AG04450 (cell line): ENCODE measurements at regions not wholly inside any gene's neighbourhood (a gene's known extent, or its start where the extent isn't known, plus 50 kb on each side); places are given as distances from the start of the nearest gene placed in this dataset.
"Not testable (repeated sequence)": the region's sequence is repeated elsewhere in the genome, so short reads cannot be mapped to it uniquely, and the experiment has no call there.

Source experiments
- CTCF ChIA-PET: fragments of 300-600, 350-600 bp; formaldehyde crosslinking; extraction: SDS; loops from one replicate; lab custom pipeline; 2022; ENCODE audit warnings: antibody characterized with exemption, inconsistent platforms; lab: Charles Lee
- POLR2A ChIA-PET: fragments of 350-600 bp; formaldehyde crosslinking; extraction: SDS; loops from one replicate; lab custom pipeline; 2021; ENCODE audit warnings: antibody characterized with exemption, inconsistent platforms; lab: Yijun Ruan, JAX
- DNase-seq: peaks from one replicate; pipeline ENCODE4 v3.0.0-alpha.2; 2011; ENCODE audit warnings: low read depth, low spot score
- H3K27ac ChIP-seq: one replicate; pipeline ENCODE4 v1.5.1; 2012; ENCODE audit warnings: low read depth, low read length, control low read depth
- H3K27me3 ChIP-seq: one replicate; pipeline ENCODE4 v1.6.0; 2012; ENCODE audit warnings: low read length; ENCODE audit not compliant: control insufficient read depth, insufficient read depth
- H3K4me3 ChIP-seq: 2 replicates; pipeline ENCODE4 v1.5.1; 2011; ENCODE audit warnings: mild to moderate bottlenecking, low read depth, low read length, control low read depth
- H3K9me3 ChIP-seq: 2 replicates; pipeline ENCODE4 v1.5.1; 2012; ENCODE audit warnings: low read length; ENCODE audit not compliant: control insufficient read depth, insufficient read depth
- CTCF ChIP-seq: IDR thresholded peaks from 2 replicates; pipeline ENCODE4 v1.5.1; 2011; ENCODE audit warnings: low read depth, low read length, control low read depth, inconsistent platforms

DNA sequence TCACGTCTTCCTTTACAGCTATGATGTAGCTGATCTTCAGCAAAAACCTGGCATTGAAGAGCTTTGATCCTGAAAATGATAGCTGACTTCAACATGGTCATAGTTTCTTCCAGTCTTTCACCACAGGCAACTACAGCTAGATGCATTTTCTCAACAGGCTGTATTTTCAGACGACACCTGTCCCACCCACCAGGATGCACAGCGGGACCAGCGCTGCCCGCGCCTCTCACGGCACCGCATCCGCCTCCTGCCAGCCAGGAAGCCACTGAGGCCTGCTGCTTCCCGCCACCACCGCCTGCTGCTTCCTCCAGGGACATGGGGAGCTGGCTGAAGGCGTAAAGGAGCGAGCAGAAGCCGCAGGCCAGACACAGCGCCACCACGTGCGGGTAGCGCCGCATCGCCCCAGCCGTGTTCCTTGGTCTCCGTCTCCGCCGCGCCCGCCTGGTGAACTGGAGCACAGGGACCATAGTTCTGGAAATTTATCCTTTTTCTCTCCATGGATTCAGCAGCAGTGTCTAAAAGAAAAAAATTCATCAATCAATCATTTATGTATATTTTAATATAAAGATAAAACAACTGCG lies 456.3 kb downstream of the TUBA3C start:
- CTCF ChIA-PET, POLR2A ChIA-PET, H3K4me3 ChIP-seq, H3K27ac ChIP-seq, DNase-seq, H3K27me3 ChIP-seq, H3K9me3 ChIP-seq: not testable (repeated sequence)

- TF ChIP-seq CTCF: no peak
- no peaks in the 10 kb centered on the region for H3K27me3 ChIP-seq
- no peak for DNase-seq
- no peak overlapping the region for H3K27ac ChIP-seq
- H3K9me3 ChIP-seq: peaks cover 4% of the 10 kb centered on the region
- CTCF ChIA-PET: no interaction called here
- H3K4me3 ChIP-seq: no peak overlapping the region
- POLR2A ChIA-PET: no interaction called here
Observed at GRCh38 chr13:18714889-18715288, 466.7 kb downstream of the TUBA3C start.

DNA sequence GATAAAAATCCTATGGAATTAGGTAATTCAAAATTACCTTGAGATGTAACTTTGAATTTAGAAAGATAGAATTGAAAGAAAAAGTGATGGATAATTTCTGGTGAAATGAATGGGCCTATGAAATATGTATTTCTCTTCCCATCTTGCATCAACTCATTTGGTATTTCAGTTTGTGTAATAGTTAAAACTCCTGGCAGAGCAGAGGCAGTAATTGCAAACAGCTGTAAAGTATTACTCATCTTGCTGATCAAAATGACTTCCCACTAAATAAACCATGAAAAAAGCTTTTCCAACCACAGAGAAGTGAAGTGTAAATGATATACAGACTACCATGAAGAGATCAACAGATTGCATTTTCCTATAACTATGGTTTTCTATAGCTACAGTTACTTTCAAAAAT lies 471.0 kb downstream of the TUBA3C start:
- peaks cover 10% of the 10 kb centered on the region for H3K9me3 ChIP-seq
- DNase-seq, H3K4me3 ChIP-seq, CTCF ChIA-PET, H3K27me3 ChIP-seq, H3K27ac ChIP-seq, POLR2A ChIA-PET: not testable (repeated sequence)

- CTCF ChIA-PET, H3K27ac ChIP-seq, DNase-seq, H3K4me3 ChIP-seq, H3K27me3 ChIP-seq, POLR2A ChIA-PET: not testable (repeated sequence)
- H3K9me3 ChIP-seq: peaks cover 10% of the 10 kb centered on the region
Observed at GRCh38 chr13:18706538-18706937, 475.1 kb downstream of the TUBA3C start.

GRCh38 chr13:18702464-18703247 lies 479.0 kb downstream of the TUBA3C start:
- DNase-seq, H3K27ac ChIP-seq, CTCF ChIA-PET, H3K27me3 ChIP-seq, POLR2A ChIA-PET, H3K4me3 ChIP-seq: not testable (repeated sequence)
- H3K9me3 ChIP-seq: peaks cover 11% of the 10 kb centered on the region

DNA sequence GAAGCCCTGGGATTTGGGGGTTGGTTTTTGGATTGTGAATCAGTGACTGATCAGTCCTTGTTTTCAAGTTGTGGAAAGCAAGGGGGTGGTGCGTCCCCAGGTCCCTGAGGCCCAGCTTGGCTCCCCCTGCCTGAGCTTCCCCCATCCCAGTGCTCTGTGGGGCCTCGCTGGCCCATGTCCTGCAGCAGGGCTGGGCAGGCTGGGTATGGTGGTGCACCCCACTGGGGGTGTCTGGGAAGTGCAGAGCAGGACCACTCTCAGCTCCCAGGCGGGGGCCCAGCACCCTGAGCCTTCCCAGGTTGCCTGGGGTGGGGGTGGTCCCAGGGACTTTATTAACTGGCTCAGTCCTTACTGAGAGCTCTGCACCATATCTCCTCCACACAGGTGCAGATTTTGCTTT lies 483.3 kb downstream of the TUBA3C start:
- H3K27me3 ChIP-seq, H3K27ac ChIP-seq, CTCF ChIA-PET, POLR2A ChIA-PET, DNase-seq, H3K4me3 ChIP-seq: not testable (repeated sequence)
- H3K9me3 ChIP-seq: peaks cover 15% of the 10 kb centered on the region

DNA sequence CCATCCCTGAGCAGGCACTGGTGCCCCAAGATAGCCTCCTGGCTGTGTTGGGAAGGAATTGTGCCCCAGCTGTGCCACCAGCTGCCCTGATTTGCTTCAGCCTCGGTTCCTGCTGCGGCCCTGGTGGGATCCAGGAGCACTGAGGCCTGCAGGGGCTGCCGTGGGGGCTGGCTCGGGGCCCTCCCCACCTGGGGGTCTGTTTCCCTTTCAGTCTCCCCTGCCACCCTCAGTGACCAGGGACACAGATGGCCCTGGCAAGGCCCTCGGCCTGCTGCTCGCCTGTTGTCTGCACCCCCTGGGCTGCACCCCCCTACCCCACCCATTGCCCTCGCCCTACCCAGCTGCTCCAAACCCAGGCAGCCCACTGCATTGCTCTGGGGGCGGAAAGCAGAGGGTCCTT lies 483.8 kb downstream of the TUBA3C start:
- POLR2A ChIA-PET, H3K27me3 ChIP-seq, CTCF ChIA-PET, DNase-seq, H3K4me3 ChIP-seq, H3K27ac ChIP-seq: not testable (repeated sequence)
- H3K9me3 ChIP-seq: peaks cover 15% of the 10 kb centered on the region

GRCh38 chr13:18697221-18697620 lies 484.4 kb downstream of the TUBA3C start:
- CTCF ChIA-PET, DNase-seq, H3K4me3 ChIP-seq, H3K27me3 ChIP-seq, POLR2A ChIA-PET, H3K27ac ChIP-seq: not testable (repeated sequence)
- H3K9me3 ChIP-seq: peaks cover 15% of the 10 kb centered on the region

DNA sequence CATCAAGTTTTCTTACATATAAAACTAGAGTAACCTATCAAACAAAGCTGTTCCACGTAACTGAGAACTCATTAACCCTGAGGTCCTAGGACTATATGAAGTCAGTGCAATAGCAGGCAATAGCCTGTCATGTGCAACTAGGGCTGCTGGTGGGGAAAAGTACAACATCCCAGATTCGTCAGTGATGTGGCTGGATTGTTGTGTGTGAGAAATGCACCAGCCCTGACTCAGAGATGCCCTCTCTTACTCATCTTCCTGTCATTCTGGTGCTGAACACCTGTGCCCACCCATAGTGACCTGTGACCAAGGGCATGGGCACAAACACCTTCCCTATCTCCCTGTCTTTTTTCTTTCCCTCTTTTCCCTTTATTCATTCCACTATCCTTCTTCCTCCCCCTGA lies 504.2 kb downstream of the TUBA3C start:
- POLR2A ChIA-PET, CTCF ChIA-PET, H3K27ac ChIP-seq, H3K27me3 ChIP-seq, DNase-seq, H3K4me3 ChIP-seq: not testable (repeated sequence)
- H3K9me3 ChIP-seq: peaks cover 12% of the 10 kb centered on the region

GRCh38 chr13:18675268-18675667 lies 506.4 kb downstream of the TUBA3C start:
- H3K9me3 ChIP-seq, DNase-seq, CTCF ChIA-PET, H3K27ac ChIP-seq, POLR2A ChIA-PET, H3K27me3 ChIP-seq, H3K4me3 ChIP-seq: not testable (repeated sequence)

- DNase-seq, POLR2A ChIA-PET, CTCF ChIA-PET, H3K27me3 ChIP-seq, H3K4me3 ChIP-seq, H3K9me3 ChIP-seq, H3K27ac ChIP-seq: not testable (repeated sequence)
Observed at GRCh38 chr13:18673794-18674193, 507.8 kb downstream of the TUBA3C start.
